ENCODE measurements at regions not wholly inside any gene's neighbourhood (a gene's known extent, or its start where the extent isn't known, plus 50 kb on each side); places are given as distances from the start of the nearest gene placed in this dataset.

GRCh38 chr2:176710657-176711186, 441.5 kb downstream of the MTX2 start:
- H3K9me3 ChIP-seq = no peaks in the 10 kb centered on the region
- H3K27ac ChIP-seq = no peak overlapping the region

DNA sequence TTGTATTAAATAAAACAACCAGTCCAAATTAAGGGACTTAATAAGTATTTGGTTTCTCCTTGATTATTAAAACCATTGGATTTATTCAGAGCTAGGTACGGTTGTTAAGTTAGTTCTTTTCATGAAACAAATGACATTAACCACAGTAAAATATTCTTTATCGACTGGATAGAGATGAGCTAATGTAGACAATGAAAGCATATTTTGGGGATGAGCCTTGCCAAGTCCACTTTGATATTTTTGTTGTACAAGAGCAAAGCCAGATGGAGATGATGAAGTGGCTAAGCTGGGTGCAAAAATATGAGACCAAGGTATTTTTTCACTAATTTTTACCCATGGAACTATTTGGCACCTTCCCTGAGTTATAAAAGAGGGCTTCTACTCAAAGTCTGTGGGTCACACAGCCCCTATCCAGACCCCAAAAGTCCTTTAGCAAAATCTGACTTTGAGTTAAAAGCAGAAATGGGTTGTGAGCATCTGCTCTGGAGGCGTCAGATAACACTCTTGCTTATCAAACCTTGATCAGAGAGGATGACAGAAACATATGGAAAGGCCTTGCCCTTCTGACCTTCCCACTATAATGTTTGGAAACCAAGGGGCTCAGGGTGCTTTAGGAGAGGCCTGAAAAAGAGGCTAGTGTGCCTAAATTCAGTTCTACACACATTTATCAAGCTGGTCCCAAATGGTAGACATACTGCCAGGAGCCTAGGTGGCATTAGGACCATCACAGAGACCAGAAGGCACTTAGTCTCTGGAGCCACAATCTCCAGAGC, 456.8 kb downstream of the MTX2 start:
- Histone ChIP-seq H3K36me3 (no peaks in the 10 kb centered on the region), H3K4me1 (peaks cover 0 to 13% of the 10 kb centered on the region in 2 donors), H3K4me3 (no peak overlapping the region), H3K9me3 (no peaks in the 10 kb centered on the region), H3K27ac (no peak overlapping the region), H3K27me3 (no peaks in the 10 kb centered on the region)
- DNase-seq (ENCODE audit: low spot score) = no peak
- TF ChIP-seq CTCF (IDR thresholded peaks at IDR 0.05) = no peak

More at GRCh38 chr2:176710657-176711186, 441.5 kb downstream of the MTX2 start:
- H3K36me3 ChIP-seq = no peaks in the 10 kb centered on the region
- no peak for DNase-seq (ENCODE audit: low spot score)
- H3K27me3 ChIP-seq = no peaks in the 10 kb centered on the region
- no peak overlapping the region for H3K4me3 ChIP-seq
- no peak for TF ChIP-seq CTCF (IDR thresholded peaks at IDR 0.05)
- H3K4me1 ChIP-seq = peaks cover 0 to 6% of the 10 kb centered on the region in 2 donors

- no peak for TF ChIP-seq CTCF (IDR thresholded peaks at IDR 0.05)
- no peak for DNase-seq (ENCODE audit: low spot score)
Measured at GRCh38 chr2:176727696-176728095, 458.5 kb downstream of the MTX2 start.

GRCh38 chr2:176729706-176730569, 460.7 kb downstream of the MTX2 start:
- no peak for DNase-seq (ENCODE audit: low spot score)
- H3K4me3 ChIP-seq = no peak overlapping the region
- H3K36me3 ChIP-seq = no peaks in the 10 kb centered on the region
- no peak for TF ChIP-seq CTCF (IDR thresholded peaks at IDR 0.05)
- H3K4me1 ChIP-seq = peaks cover 0 to 13% of the 10 kb centered on the region in 2 donors
- H3K27ac ChIP-seq = peak overlapping the region in 1 of 2 donors; percentile 35
- H3K27me3 ChIP-seq = no peaks in the 10 kb centered on the region
- peaks cover 0 to 7% of the 10 kb centered on the region in 2 donors for H3K9me3 ChIP-seq

More at GRCh38 chr2:176727696-176728095, 458.5 kb downstream of the MTX2 start:
- no peaks in the 10 kb centered on the region for H3K36me3 ChIP-seq
- H3K27me3 ChIP-seq = no peaks in the 10 kb centered on the region
- H3K4me3 ChIP-seq = no peak overlapping the region
- H3K9me3 ChIP-seq = no peaks in the 10 kb centered on the region
- H3K27ac ChIP-seq = no peak overlapping the region
- peaks cover 0 to 13% of the 10 kb centered on the region in 2 donors for H3K4me1 ChIP-seq

- no peak for TF ChIP-seq CTCF (IDR thresholded peaks at IDR 0.05)
- H3K27me3 ChIP-seq = no peaks in the 10 kb centered on the region
- peaks cover 0 to 7% of the 10 kb centered on the region in 2 donors for H3K9me3 ChIP-seq
- no peak for DNase-seq (ENCODE audit: low spot score)
- H3K4me3 ChIP-seq = no peak overlapping the region
- H3K27ac ChIP-seq = no peak overlapping the region
- no peaks in the 10 kb centered on the region for H3K36me3 ChIP-seq
- peaks cover 0 to 13% of the 10 kb centered on the region in 2 donors for H3K4me1 ChIP-seq
Measured at GRCh38 chr2:176732780-176733179, 463.5 kb downstream of the MTX2 start.
